H1 (cell line): ENCODE measurements at regions not wholly inside any gene's neighbourhood (a gene's known extent, or its start where the extent isn't known, plus 50 kb on each side); places are given as distances from the start of the nearest gene placed in this dataset.

Experiments
- CEBPB ChIP-seq: IDR thresholded peaks from 2 replicates; pipeline ENCODE4 v1.6.1; 2012; ENCODE audit warnings: low read depth, low read length
- EP300 ChIP-seq, 2 experiments: IDR thresholded peaks; 1 replicate in 1 of 2; 2 replicates in 1 of 2; pipeline ENCODE4 v1.6.1; 2011 to 2012; ENCODE audit warnings: low read depth in 2 of 2, low read length in 2 of 2, mild to moderate bottlenecking in 2 of 2, borderline replicate concordance in 1 of 2, inconsistent platforms in 1 of 2, moderate library complexity in 1 of 2
- JUN ChIP-seq: IDR thresholded peaks from 2 replicates; pipeline ENCODE4 v1.6.1; 2011; ENCODE audit warnings: low read depth, mild to moderate bottlenecking, improper control_type of control experiment, low read length
- RNF2 ChIP-seq: fragments of 200-900, 300-1000 bp; sonication (generic); IDR thresholded peaks from 2 replicates; pipeline ENCODE4 v1.7.1; 2016; ENCODE audit warnings: borderline replicate concordance, low read depth, mild to moderate bottlenecking, antibody characterized with exemption, low read length; ENCODE audit not compliant: poor library complexity, severe bottlenecking; ENCODE audit errors: missing control alignments

DNA sequence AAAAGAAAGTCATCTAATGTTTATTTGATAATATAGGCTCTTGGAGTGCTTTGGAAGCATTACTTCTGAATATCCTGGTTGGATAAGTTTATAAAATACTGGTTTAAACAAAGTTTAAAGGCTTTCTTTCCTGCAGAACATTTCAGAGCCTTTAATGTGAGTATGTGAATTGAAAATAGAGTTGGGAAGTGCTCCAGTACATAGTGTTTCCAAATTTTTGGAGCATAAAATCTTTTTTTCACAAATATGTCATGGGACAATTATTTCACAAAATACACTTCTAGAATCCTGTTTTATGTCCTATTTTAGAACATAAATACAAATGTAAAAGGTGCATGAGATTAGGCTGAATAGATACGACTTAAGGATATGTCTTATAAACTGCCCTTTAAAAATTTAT, 158.9 kb upstream of the HNRNPA3 start (continued):
- TF ChIP-seq EP300 (IDR thresholded peaks at IDR 0.05; ENCODE audit: borderline replicate concordance in 1 of 2, low read depth in 2 of 2, low read length in 2 of 2): no peak
- TF ChIP-seq JUN: no peak
- no peak for TF ChIP-seq CEBPB
- no peak for TF ChIP-seq RNF2
- TF ChIP-seq, all 59 proteins: peak for 0
